Spinal cord (tissue), 9 donors: ENCODE measurements at regions not wholly inside any gene's neighbourhood (a gene's known extent, or its start where the extent isn't known, plus 50 kb on each side); places are given as distances from the start of the nearest gene placed in this dataset.
A peak's percentile ranks its signal among the peaks of the same experiment; 100 is the strongest.
"Not testable (repeated sequence)": the region's sequence is repeated elsewhere in the genome, so short reads cannot be mapped to it uniquely, and the experiment has no call there.

Experiments
- DNase-seq, 6 donors: peaks; one replicate each; pipeline versions ENCODE4 v3.0.0 to v3.0.0-alpha.2; 2013 to 2015; ENCODE audit warnings: low spot score in 6 of 6, low read depth in 4 of 6
- H3K27ac ChIP-seq: one replicate; pipeline ENCODE4 v1.5.1; 2013; ENCODE audit warnings: low read depth, low read length, control low read depth
- H3K27me3 ChIP-seq: one replicate; pipeline ENCODE4 v1.6.1; 2013; ENCODE audit warnings: low read length; ENCODE audit not compliant: control insufficient read depth, insufficient read depth
- H3K36me3 ChIP-seq: one replicate; pipeline ENCODE4 v1.6.1; 2013; ENCODE audit warnings: low read length; ENCODE audit not compliant: control insufficient read depth, insufficient read depth
- H3K4me1 ChIP-seq: one replicate; pipeline ENCODE4 v1.6.1; 2013; ENCODE audit warnings: low read length; ENCODE audit not compliant: control insufficient read depth, insufficient read depth
- H3K4me3 ChIP-seq: one replicate; pipeline ENCODE4 v1.5.1; 2013; ENCODE audit warnings: low read depth, low read length, control low read depth
- H3K9me3 ChIP-seq: one replicate; pipeline ENCODE4 v1.6.1; 2013; ENCODE audit warnings: low read length; ENCODE audit not compliant: control insufficient read depth, insufficient read depth
- WGBS: methylation state at CpG from one replicate; pipeline ENCODE4 v1.1.5; 2013; ENCODE audit warnings: missing lambda C conversion rate; ENCODE audit not compliant: insufficient coverage; 5-methylcytosine and 5-hydroxymethylcytosine counted together
- donor health status: healthy.

- H3K27ac ChIP-seq = no peak overlapping the region
- no CpG with 5 or more reads among the region's 2 CpGs for WGBS
- H3K4me3 ChIP-seq = no peak overlapping the region
- no peaks in the 10 kb centered on the region for H3K27me3 ChIP-seq
- H3K4me1 ChIP-seq = no peaks in the 10 kb centered on the region
- H3K9me3 ChIP-seq = no peaks in the 10 kb centered on the region
- H3K36me3 ChIP-seq = no peaks in the 10 kb centered on the region
- no peak for DNase-seq
Measured at GRCh38 chr9:78109075-78109474, 77.5 kb upstream of the GNAQ start.

- H3K9me3 ChIP-seq, DNase-seq, H3K27me3 ChIP-seq, H3K27ac ChIP-seq, H3K4me1 ChIP-seq, H3K36me3 ChIP-seq, H3K4me3 ChIP-seq: not testable (repeated sequence)
- WGBS = no CpG with 5 or more reads among the region's 8 CpGs
Measured at GRCh38 chr9:78106586-78106985, 75.0 kb upstream of the GNAQ start.

GRCh38 chr9:78103971-78104433 lies 72.4 kb upstream of the GNAQ start:
- Histone ChIP-seq H3K4me1 (no peaks in the 10 kb centered on the region), H3K4me3 (no peak overlapping the region), H3K9me3 (no peaks in the 10 kb centered on the region), H3K36me3 (no peaks in the 10 kb centered on the region), H3K27ac (no peak overlapping the region), H3K27me3 (no peaks in the 10 kb centered on the region)
- WGBS = 100% methylated on average over 2 of the region's 6 CpGs
- no peak for DNase-seq

GRCh38 chr9:78101247-78101646 lies 69.6 kb upstream of the GNAQ start:
- 71% methylated on average over 1 of the region's 2 CpGs for WGBS
- H3K27ac ChIP-seq = no peak overlapping the region

GRCh38 chr9:78097541-78097940 lies 65.9 kb upstream of the GNAQ start:
- Histone ChIP-seq H3K36me3 (no peaks in the 10 kb centered on the region), H3K4me3 (no peak overlapping the region), H3K9me3 (no peaks in the 10 kb centered on the region), H3K27ac (no peak overlapping the region), H3K4me1 (no peaks in the 10 kb centered on the region), H3K27me3 (no peaks in the 10 kb centered on the region)
- peak in 5 of 6 donors; percentile 19 to 87 (median 26) for DNase-seq
- no CpG with 5 or more reads among the region's 3 CpGs for WGBS

More at GRCh38 chr9:78101247-78101646, 69.6 kb upstream of the GNAQ start:
- Histone ChIP-seq H3K9me3 (no peaks in the 10 kb centered on the region), H3K36me3 (no peaks in the 10 kb centered on the region), H3K27me3 (no peaks in the 10 kb centered on the region), H3K4me3 (no peak overlapping the region), H3K4me1 (no peaks in the 10 kb centered on the region)
- DNase-seq = no peak

GRCh38 chr9:78091731-78092130 lies 60.1 kb upstream of the GNAQ start:
- Histone ChIP-seq H3K27ac (no peak overlapping the region), H3K9me3 (no peaks in the 10 kb centered on the region), H3K4me1 (no peaks in the 10 kb centered on the region), H3K36me3 (no peaks in the 10 kb centered on the region), H3K27me3 (no peaks in the 10 kb centered on the region), H3K4me3 (no peak overlapping the region)
- DNase-seq = no peak
- 100% methylated on average over 4 of the region's 9 CpGs for WGBS

- Histone ChIP-seq H3K4me3 (no peak overlapping the region), H3K27me3 (no peaks in the 10 kb centered on the region), H3K4me1 (no peaks in the 10 kb centered on the region), H3K9me3 (no peaks in the 10 kb centered on the region), H3K36me3 (no peaks in the 10 kb centered on the region), H3K27ac (no peak overlapping the region)
- DNase-seq = no peak
- 100% methylated on average over 1 of the region's 3 CpGs for WGBS
Measured at GRCh38 chr9:78089111-78089510, 57.5 kb upstream of the GNAQ start.

- H3K4me3 ChIP-seq, H3K27ac ChIP-seq, DNase-seq, H3K9me3 ChIP-seq, H3K27me3 ChIP-seq, H3K4me1 ChIP-seq, H3K36me3 ChIP-seq: not testable (repeated sequence)
- no CpG with 5 or more reads among the region's 1 CpG for WGBS
Measured at GRCh38 chr9:78088190-78088589, 56.6 kb upstream of the GNAQ start.
